Activated CD4-positive, CD25-positive, alpha-beta regulatory T cell treated with anti-CD3 and anti-CD28 coated beads, Interleukin-2, amount 50 U/mL, for 72 hours (primary cell): ENCODE measurements at regions not wholly inside any gene's neighbourhood (a gene's known extent, or its start where the extent isn't known, plus 50 kb on each side); places are given as distances from the start of the nearest gene placed in this dataset.

Experiments
- DNase-seq: peaks from one replicate; pipeline ENCODE4 v3.0.0; 2021

GRCh38 chr15:53000409-53000808 is 210.3 kb upstream of the ONECUT1 start:
- DNase-seq, result no peak

- no peak for DNase-seq
Observed at GRCh38 chr15:52997123-52997522, 207.0 kb upstream of the ONECUT1 start.

GRCh38 chr15:52994290-52994689 is 204.2 kb upstream of the ONECUT1 start:
- DNase-seq, result no peak

GRCh38 chr15:52984507-52984906 is 194.4 kb upstream of the ONECUT1 start:
- no peak for DNase-seq

- no peak for DNase-seq
Observed at GRCh38 chr15:52980446-52980845, 190.3 kb upstream of the ONECUT1 start.

GRCh38 chr15:52976516-52977075 is 186.5 kb upstream of the ONECUT1 start:
- no peak for DNase-seq

GRCh38 chr15:52975941-52976449 is 185.9 kb upstream of the ONECUT1 start:
- DNase-seq, result no peak

GRCh38 chr15:52963865-52964264 is 173.7 kb upstream of the ONECUT1 start:
- DNase-seq, result no peak

- no peak for DNase-seq
Observed at GRCh38 chr15:52960283-52960682, 170.1 kb upstream of the ONECUT1 start.

- no peak for DNase-seq
Observed at GRCh38 chr15:52943746-52944145, 153.6 kb upstream of the ONECUT1 start.

- no peak for DNase-seq
Observed at GRCh38 chr15:52936489-52936888, 146.4 kb upstream of the ONECUT1 start.

- DNase-seq, result no peak
Observed at GRCh38 chr15:52925130-52925529, 135.0 kb upstream of the ONECUT1 start.

GRCh38 chr15:52924630-52925029 is 134.5 kb upstream of the ONECUT1 start:
- DNase-seq, result no peak

- DNase-seq, result no peak
Observed at GRCh38 chr15:52923626-52924025, 133.5 kb upstream of the ONECUT1 start.

GRCh38 chr15:52922871-52923270 is 132.7 kb upstream of the ONECUT1 start:
- DNase-seq, result no peak

GRCh38 chr15:52912172-52912571 is 122.0 kb upstream of the ONECUT1 start:
- DNase-seq, result no peak

- no peak for DNase-seq
Observed at GRCh38 chr15:52893338-52893737, 103.2 kb upstream of the ONECUT1 start.

- no peak for DNase-seq
Observed at GRCh38 chr15:52879904-52880303, 89.8 kb upstream of the ONECUT1 start.

GRCh38 chr15:52879145-52879544 is 89.0 kb upstream of the ONECUT1 start:
- DNase-seq, result no peak

- DNase-seq, result no peak
Observed at GRCh38 chr15:52876991-52877663, 87.0 kb upstream of the ONECUT1 start.

- no peak for DNase-seq
Observed at GRCh38 chr15:52872036-52872818, 82.1 kb upstream of the ONECUT1 start.

- DNase-seq, result no peak
Observed at GRCh38 chr15:52870015-52870414, 79.9 kb upstream of the ONECUT1 start.

- no peak for DNase-seq
Observed at GRCh38 chr15:52866698-52867097, 76.6 kb upstream of the ONECUT1 start.

GRCh38 chr15:52862677-52863076 is 72.5 kb upstream of the ONECUT1 start:
- no peak for DNase-seq
